Smooth muscle cell of the brain vasculature (primary cell): ENCODE measurements at regions not wholly inside any gene's neighbourhood (a gene's known extent, or its start where the extent isn't known, plus 50 kb on each side); places are given as distances from the start of the nearest gene placed in this dataset.
"Not testable (repeated sequence)": the region's sequence is repeated elsewhere in the genome, so short reads cannot be mapped to it uniquely, and the experiment has no call there.

Experiments used
- DNase-seq: peaks from one replicate; pipeline ENCODE4 v3.0.0-alpha.2; 2012; ENCODE audit warnings: low read depth, low spot score

- no peak for DNase-seq
Measured at GRCh38 chr11:130979386-130979972, 63.2 kb upstream of the SNX19 start.

- DNase-seq = no peak
Measured at GRCh38 chr11:130980071-130980862, 64.0 kb upstream of the SNX19 start.

- DNase-seq = not testable (repeated sequence)
Measured at GRCh38 chr11:130984241-130984640, 68.0 kb upstream of the SNX19 start.

GRCh38 chr11:130992788-130993187 lies 76.5 kb upstream of the SNX19 start:
- no peak for DNase-seq

- DNase-seq = no peak
Measured at GRCh38 chr11:130994043-130994442, 77.8 kb upstream of the SNX19 start.

- no peak for DNase-seq
Measured at GRCh38 chr11:130995266-130995665, 79.0 kb upstream of the SNX19 start.

GRCh38 chr11:130997278-130997677 lies 81.0 kb upstream of the SNX19 start:
- DNase-seq = no peak

- DNase-seq = no peak
Measured at GRCh38 chr11:130999086-130999485, 82.8 kb upstream of the SNX19 start.

- DNase-seq = peak; percentile 68
Measured at GRCh38 chr11:130999992-131000770, 83.9 kb upstream of the SNX19 start.

- DNase-seq = no peak
Measured at GRCh38 chr11:131002145-131002544, 85.9 kb upstream of the SNX19 start.

GRCh38 chr11:131005829-131006228 lies 89.5 kb upstream of the SNX19 start:
- no peak for DNase-seq

- DNase-seq = no peak
Measured at GRCh38 chr11:131025020-131025419, 108.7 kb upstream of the SNX19 start.

- no peak for DNase-seq
Measured at GRCh38 chr11:131025421-131026125, 109.3 kb upstream of the SNX19 start.

- DNase-seq = no peak
Measured at GRCh38 chr11:131027491-131027890, 111.2 kb upstream of the SNX19 start.

GRCh38 chr11:131033151-131033651 lies 116.9 kb upstream of the SNX19 start:
- no peak for DNase-seq

GRCh38 chr11:131036514-131036913 lies 120.2 kb upstream of the SNX19 start:
- DNase-seq = no peak

GRCh38 chr11:131037873-131038272 lies 121.6 kb upstream of the SNX19 start:
- no peak for DNase-seq

GRCh38 chr11:131038597-131038996 lies 122.3 kb upstream of the SNX19 start:
- DNase-seq = no peak

GRCh38 chr11:131041331-131042040 lies 125.2 kb upstream of the SNX19 start:
- no peak for DNase-seq

- no peak for DNase-seq
Measured at GRCh38 chr11:131042041-131042390, 125.7 kb upstream of the SNX19 start.

- no peak for DNase-seq
Measured at GRCh38 chr11:131043251-131043650, 127.0 kb upstream of the SNX19 start.
